HepG2 (cell line): ENCODE measurements at regions not wholly inside any gene's neighbourhood (a gene's known extent, or its start where the extent isn't known, plus 50 kb on each side); places are given as distances from the start of the nearest gene placed in this dataset.

ENCODE experiments used
- ATAC-seq: fragments of 200-7000 bp; cut with Tn5 transposase; 3 replicates; pipeline ENCODE4 v1.9.1; 2020; ENCODE audit warnings: mild to moderate bottlenecking, moderate library complexity
- BruUV-seq: library from RNA; stranded (reverse); fragments of 400-500 nt; replicated peaks from 2 replicates; lab custom pipeline; 2021; lab: Mats Ljungman, UMichigan
- CTCF ChIA-PET: fragments of 300-600 bp; formaldehyde crosslinking; extraction: SDS; loops from one replicate; lab custom pipeline; 2021; ENCODE audit warnings: low total read pairs, inconsistent platforms, low intra/inter-chr PET ratio; lab: Yijun Ruan, JAX
- POLR2A ChIA-PET: fragments of 350-600 bp; sonication (Branson Sonifier 250); formaldehyde crosslinking; loops from one replicate; lab custom pipeline; 2020; ENCODE audit warnings: antibody characterized with exemption, inconsistent platforms; lab: Yijun Ruan, JAX
- DNase-seq: peaks from one replicate; pipeline ENCODE4 v3.0.0-alpha.2; 2015; ENCODE audit warnings: low spot score
- FAIRE-seq: peaks from 3 replicates; lab custom pipeline; 2011; peaks lifted over from hg19 to GRCh38; lab: Jason Lieb, UNC
- H2AFZ ChIP-seq: one replicate; pipeline ENCODE4 v1.6.1; 2011; ENCODE audit warnings: low read length, inconsistent platforms
- H3K27ac ChIP-seq: fragments of 300-600 bp; 3 replicates; pipeline ENCODE4 v1.8.0; 2011; ENCODE audit warnings: mixed run types, mild to moderate bottlenecking, mixed read lengths, low read length, inconsistent platforms; ENCODE audit not compliant: insufficient read depth; ENCODE audit errors: extremely low read length
- H3K27me3 ChIP-seq, 2 experiments: fragments of 200-600 bp in 1 of 2; 2 replicates in 1 of 2; 3 replicates in 1 of 2; pipeline versions ENCODE4 v1.6.0 to v1.8.0; 2011; ENCODE audit warnings: low read length in 2 of 2, mild to moderate bottlenecking in 2 of 2, moderate library complexity in 2 of 2, inconsistent platforms in 1 of 2; ENCODE audit not compliant: insufficient read depth in 2 of 2, control insufficient read depth in 1 of 2
- H3K36me3 ChIP-seq, 2 experiments: fragments of 200-600 bp in 1 of 2; replicated peaks in 1 of 2; 2 replicates in 1 of 2; 3 replicates in 1 of 2; pipeline versions ENCODE4 v1.5.1 to v1.8.0; 2011; ENCODE audit warnings: low read length in 2 of 2, inconsistent platforms in 1 of 2; ENCODE audit not compliant: insufficient read depth in 2 of 2, control insufficient read depth in 1 of 2
- H3K4me1 ChIP-seq: 2 replicates; pipeline ENCODE4 v1.5.1; 2012; ENCODE audit warnings: low read length, inconsistent platforms; ENCODE audit not compliant: insufficient read depth
- H3K4me2 ChIP-seq: 2 replicates; pipeline ENCODE4 v1.6.0; 2011; ENCODE audit warnings: low read depth, low read length, inconsistent platforms
- H3K4me3 ChIP-seq, 3 experiments: fragments of 200-600 bp in 1 of 3; sonication (generic), shearing (Covaris generic) in 1 of 3; replicated peaks in 1 of 3; 2 replicates each; pipeline ENCODE4 v1.5.1; 2011 to 2016; ENCODE audit warnings: low read length in 3 of 3, inconsistent platforms in 2 of 3, low read depth in 2 of 3, mild to moderate bottlenecking in 2 of 3, control low read depth in 1 of 3, mixed read lengths in 1 of 3; ENCODE audit not compliant: insufficient read depth in 1 of 3
- H3K79me2 ChIP-seq: one replicate; pipeline ENCODE4 v1.6.1; 2011; ENCODE audit warnings: low read length, inconsistent platforms; ENCODE audit not compliant: insufficient read depth
- H3K9ac ChIP-seq: 2 replicates; pipeline ENCODE4 v1.6.0; 2011; ENCODE audit warnings: mild to moderate bottlenecking, low read depth, low read length, inconsistent platforms; ENCODE audit not compliant: insufficient read depth
- H3K9me3 ChIP-seq: 2 replicates; pipeline ENCODE4 v1.5.1; 2012; ENCODE audit warnings: mild to moderate bottlenecking, low read length
- H4K20me1 ChIP-seq: 2 replicates; pipeline ENCODE4 v1.6.0; 2011; ENCODE audit warnings: inconsistent platforms, mild to moderate bottlenecking, low read length, moderate library complexity; ENCODE audit not compliant: insufficient read depth
- AHR ChIP-seq: IDR thresholded peaks from 2 replicates; pipeline ENCODE4 v1.6.1; 2018; ENCODE audit warnings: missing genetic modification reagents, missing compliant biosample characterization
- BHLHE40 ChIP-seq: IDR thresholded peaks from 2 replicates; pipeline ENCODE4 v1.6.1; 2011; ENCODE audit warnings: low read length, improper control_type of control experiment
- FUBP1 ChIP-seq: sonication (generic); formaldehyde crosslinking; IDR thresholded peaks from 2 replicates; pipeline ENCODE4 v1.5.1; 2020; ENCODE audit warnings: missing genetic modification reagents, mild to moderate bottlenecking, borderline replicate concordance
- GMEB1 ChIP-seq: sonication (generic); formaldehyde crosslinking; IDR thresholded peaks from 2 replicates; pipeline ENCODE4 v1.5.1; 2020; ENCODE audit warnings: missing genetic modification reagents, mild to moderate bottlenecking, borderline replicate concordance
- HOMEZ ChIP-seq: IDR thresholded peaks from 2 replicates; pipeline ENCODE4 v1.6.1; 2016; ENCODE audit warnings: low read depth
- HOXA5 ChIP-seq: sonication (generic); formaldehyde crosslinking; IDR thresholded peaks from 2 replicates; pipeline ENCODE4 v1.4.0; 2020; ENCODE audit warnings: missing genetic modification reagents
- KDM3A ChIP-seq: IDR thresholded peaks from 2 replicates; pipeline ENCODE4 v1.6.1; 2018; ENCODE audit warnings: low read depth, missing compliant biosample characterization
- KLF16 ChIP-seq, 2 experiments: sonication (generic) in 1 of 2; formaldehyde crosslinking in 1 of 2; IDR thresholded peaks; 2 replicates each; pipeline versions ENCODE4 v1.6.1 to v1.8.0; 2016 to 2023; ENCODE audit warnings: missing genetic modification reagents in 2 of 2, missing compliant biosample characterization in 1 of 2
- NCOA1 ChIP-seq: sonication (generic); formaldehyde crosslinking; IDR thresholded peaks from 2 replicates; pipeline ENCODE4 v1.9.0; 2021; ENCODE audit warnings: missing genetic modification reagents
- TGIF2 ChIP-seq: IDR thresholded peaks from 2 replicates; pipeline ENCODE4 v1.6.1; 2016; ENCODE audit warnings: control low read depth, missing compliant biosample characterization
- ZFP90 ChIP-seq: sonication (generic); formaldehyde crosslinking; IDR thresholded peaks from 2 replicates; pipeline ENCODE4 v1.8.0; 2022; ENCODE audit warnings: missing genetic modification reagents, mild to moderate bottlenecking, inconsistent platforms, borderline replicate concordance
- ZFX ChIP-seq: sonication (generic); formaldehyde crosslinking; IDR thresholded peaks from 2 replicates; pipeline ENCODE4 v1.4.0; 2020; ENCODE audit warnings: mild to moderate bottlenecking, low read depth, missing genetic modification reagents, moderate library complexity
- ZNF124 ChIP-seq: sonication (generic); formaldehyde crosslinking; IDR thresholded peaks from 2 replicates; pipeline ENCODE4 v1.4.0; 2020; ENCODE audit warnings: missing genetic modification reagents
- ZNF260 ChIP-seq: sonication (generic); formaldehyde crosslinking; IDR thresholded peaks from 2 replicates; pipeline ENCODE4 v1.4.0; 2020; ENCODE audit warnings: missing genetic modification reagents, low read depth, mild to moderate bottlenecking, borderline replicate concordance
- ZNF484 ChIP-seq: sonication (generic); formaldehyde crosslinking; IDR thresholded peaks from 2 replicates; pipeline ENCODE4 v1.5.1; 2020; ENCODE audit warnings: mild to moderate bottlenecking, low read depth, missing genetic modification reagents, borderline replicate concordance
- ZNF501 ChIP-seq: sonication (generic); formaldehyde crosslinking; IDR thresholded peaks from 2 replicates; pipeline ENCODE4 v1.5.1; 2020; ENCODE audit warnings: mild to moderate bottlenecking, moderate library complexity, missing genetic modification reagents
- WGBS: methylation state at CpG from one replicate; pipeline ENCODE4 v1.1.6; 2017; ENCODE audit warnings: low lambda C conversion rate; 5-methylcytosine and 5-hydroxymethylcytosine counted together
- in situ Hi-C: cut with HindIII; loops from 2 replicates; pipeline ENCODE4 v1.10.0; 2017; ENCODE audit warnings: low pct_unique_long_range_greater_than_20kb; ENCODE audit not compliant: extremely low pct_ligation_motif_present
- intact Hi-C: fragments of 100-400 bp; cut with micrococcal nuclease; formaldehyde crosslinking; loops from one replicate; pipeline ENCODE4 v1.10.0; 2022; ENCODE audit not compliant: unreplicated experiment

GRCh38 chr3:86801066-86801465 is 189.9 kb downstream of the VGLL3 start:
- BruUV-seq = no TSS peak
- H3K79me2 ChIP-seq = no peaks in the 10 kb centered on the region
- H3K9me3 ChIP-seq = no peaks in the 10 kb centered on the region
- FAIRE-seq (no peak), DNase-seq (no peak), ATAC-seq (no peak)
- H3K27me3 ChIP-seq = no peaks in the 10 kb centered on the region
- WGBS = 10% methylated on average over 1 of the region's 1 CpG
- CTCF ChIA-PET = no interaction called here
- no peaks in the 10 kb centered on the region for H3K36me3 ChIP-seq
- intact Hi-C loops (no loop called here), in situ Hi-C loops (no loop called here)
- no peak overlapping the region for H3K4me3 ChIP-seq
- H2AFZ ChIP-seq = no peak overlapping the region
- no peaks in the 10 kb centered on the region for H4K20me1 ChIP-seq
- no peak overlapping the region for H3K9ac ChIP-seq
- H3K27ac ChIP-seq = no peak overlapping the region
- H3K4me1 ChIP-seq = no peaks in the 10 kb centered on the region
- no peak overlapping the region for H3K4me2 ChIP-seq
- POLR2A ChIA-PET = no interaction called here
- no peak for TF ChIP-seq NCOA1
- TF ChIP-seq ZNF484 = no peak
- no peak for TF ChIP-seq KLF16 (CRISPR knock-in tag; IDR thresholded peaks at IDR 0.05)
- TF ChIP-seq ZNF260 = no peak
- no peak for TF ChIP-seq HOXA5
- no peak for TF ChIP-seq HOMEZ (CRISPR knock-in tag)
- no peak for TF ChIP-seq FUBP1 (CRISPR knock-in tag)
- no peak for TF ChIP-seq ZFP90 (CRISPR knock-in tag)
- no peak for TF ChIP-seq ZFX
- no peak for TF ChIP-seq ZNF124
- no peak for TF ChIP-seq ZNF501 (CRISPR knock-in tag)
- TF ChIP-seq TGIF2 (CRISPR knock-in tag) = no peak
- no peak for TF ChIP-seq KDM3A
- no peak for TF ChIP-seq GMEB1 (CRISPR knock-in tag)
- no peak for TF ChIP-seq BHLHE40
- no peak for TF ChIP-seq AHR (CRISPR knock-in tag)
